H9 (cell line): ENCODE measurements at regions not wholly inside any gene's neighbourhood (a gene's known extent, or its start where the extent isn't known, plus 50 kb on each side); places are given as distances from the start of the nearest gene placed in this dataset.

Experiments
- DNase-seq: peaks from one replicate; pipeline ENCODE4 v3.0.0-alpha.2; 2017
- H2AFZ ChIP-seq: one replicate; pipeline ENCODE4 v1.6.1; 2013; ENCODE audit warnings: mild to moderate bottlenecking, low read length, control low read depth, moderate library complexity
- H2AK5ac ChIP-seq: 2 replicates; pipeline ENCODE4 v1.6.1; 2013; ENCODE audit warnings: low read length, control low read depth, mixed read lengths; ENCODE audit not compliant: insufficient read length
- H2BK120ac ChIP-seq: one replicate; pipeline ENCODE4 v1.6.1; 2013; ENCODE audit warnings: low read depth, mild to moderate bottlenecking, low read length, control low read depth, inconsistent platforms; ENCODE audit not compliant: poor library complexity, severe bottlenecking
- H2BK12ac ChIP-seq: 2 replicates; pipeline ENCODE4 v1.6.1; 2013; ENCODE audit warnings: low read length, control low read depth, mixed read lengths, low read depth; ENCODE audit not compliant: insufficient read length
- H2BK15ac ChIP-seq: 2 replicates; pipeline ENCODE4 v1.6.1; 2013; ENCODE audit warnings: low read depth, low read length, control low read depth
- H2BK20ac ChIP-seq: one replicate; pipeline ENCODE4 v1.6.1; 2013; ENCODE audit warnings: low read depth, mild to moderate bottlenecking, low read length, control low read depth, inconsistent platforms; ENCODE audit not compliant: poor library complexity, severe bottlenecking
- H2BK5ac ChIP-seq: 2 replicates; pipeline ENCODE4 v1.6.1; 2013; ENCODE audit warnings: low read length, control low read depth, mixed read lengths; ENCODE audit not compliant: insufficient read length
- H3K14ac ChIP-seq: 2 replicates; pipeline ENCODE4 v1.6.1; 2013; ENCODE audit warnings: low read length, control low read depth; ENCODE audit not compliant: insufficient read depth
- H3K18ac ChIP-seq: 2 replicates; pipeline ENCODE4 v1.6.1; 2013; ENCODE audit warnings: low read depth, mild to moderate bottlenecking, mixed read lengths, low read length, control low read depth; ENCODE audit not compliant: insufficient read length
- H3K23ac ChIP-seq: 2 replicates; pipeline ENCODE4 v1.6.1; 2013; ENCODE audit warnings: low read length, control low read depth, mixed read lengths, low read depth; ENCODE audit not compliant: insufficient read length
- H3K23me2 ChIP-seq: 2 replicates; pipeline ENCODE4 v1.6.1; 2013; ENCODE audit warnings: low read depth, mild to moderate bottlenecking, mixed read lengths, low read length, control low read depth; ENCODE audit not compliant: insufficient read length, poor library complexity, severe bottlenecking
- H3K27ac ChIP-seq: 2 replicates; pipeline ENCODE4 v1.5.1; 2013; ENCODE audit warnings: low read length, control low read depth, mixed read lengths, low read depth; ENCODE audit not compliant: insufficient read length
- H3K27me3 ChIP-seq: 2 replicates; pipeline ENCODE4 v1.6.1; 2013; ENCODE audit warnings: low read length, control low read depth, inconsistent platforms; ENCODE audit not compliant: insufficient read depth
- H3K4ac ChIP-seq: 2 replicates; pipeline ENCODE4 v1.6.1; 2013; ENCODE audit warnings: low read depth, mild to moderate bottlenecking, control low read depth, inconsistent platforms, low read length, moderate library complexity
- H3K4me1 ChIP-seq: 2 replicates; pipeline ENCODE4 v1.6.1; 2013; ENCODE audit warnings: low read length, control low read depth, inconsistent platforms; ENCODE audit not compliant: insufficient read depth
- H3K4me2 ChIP-seq: 2 replicates; pipeline ENCODE4 v1.6.1; 2013; ENCODE audit warnings: low read length, control low read depth, mixed read lengths; ENCODE audit not compliant: insufficient read length, insufficient read depth
- H3K56ac ChIP-seq: 2 replicates; pipeline ENCODE4 v1.6.1; 2013; ENCODE audit warnings: low read depth, mild to moderate bottlenecking, mixed read lengths, low read length, control low read depth; ENCODE audit not compliant: insufficient read length
- H3K79me1 ChIP-seq: 2 replicates; pipeline ENCODE4 v1.6.1; 2013; ENCODE audit warnings: low read depth, mild to moderate bottlenecking, moderate library complexity, low read length, control low read depth, inconsistent platforms; ENCODE audit not compliant: insufficient read depth, poor library complexity, severe bottlenecking
- H3K79me2 ChIP-seq: 2 replicates; pipeline ENCODE4 v1.6.1; 2013; ENCODE audit warnings: low read length, control low read depth, inconsistent platforms; ENCODE audit not compliant: insufficient read depth
- H3K9ac ChIP-seq: 2 replicates; pipeline ENCODE4 v1.6.1; 2013; ENCODE audit warnings: low read length, control low read depth, mixed read lengths; ENCODE audit not compliant: insufficient read length; ENCODE audit errors: extremely low read depth
- H3K9me3 ChIP-seq: one replicate; pipeline ENCODE4 v1.6.1; 2013; ENCODE audit warnings: low read depth, low read length, inconsistent platforms; ENCODE audit not compliant: control insufficient read depth
- H3T11ph ChIP-seq: one replicate; pipeline ENCODE4 v1.6.1; 2013; ENCODE audit warnings: mild to moderate bottlenecking, low read length, control low read depth, inconsistent platforms
- H4K20me1 ChIP-seq: one replicate; pipeline ENCODE4 v1.6.1; 2013; ENCODE audit not compliant: control insufficient read depth, insufficient read length, insufficient read depth
- H4K5ac ChIP-seq: 2 replicates; pipeline ENCODE4 v1.6.1; 2013; ENCODE audit warnings: low read depth, mild to moderate bottlenecking, mixed read lengths, low read length, control low read depth; ENCODE audit not compliant: insufficient read length
- H4K8ac ChIP-seq: replicated peaks from 2 replicates; pipeline ENCODE4 v1.6.1; 2013; ENCODE audit warnings: low read length, control low read depth, mixed read lengths, low read depth; ENCODE audit not compliant: insufficient read length
- H4K91ac ChIP-seq: 2 replicates; pipeline ENCODE4 v1.6.1; 2013; ENCODE audit warnings: low read depth, mild to moderate bottlenecking, moderate library complexity, mixed read lengths, low read length, control low read depth; ENCODE audit not compliant: insufficient read length
- H3K27ac Mint-ChIP-seq, 3 experiments: 2 replicates in 2 of 3; 3 replicates in 1 of 3; pipeline ENCODE4 v1.8.0; 2020 to 2021; ENCODE audit warnings: mixed read lengths in 3 of 3, mild to moderate bottlenecking in 1 of 3, moderate library complexity in 1 of 3
- H3K27me3 Mint-ChIP-seq: 2 replicates; pipeline ENCODE4 v1.8.0; 2021; ENCODE audit warnings: low read depth, mild to moderate bottlenecking, moderate library complexity, mixed read lengths
- H3K36me3 Mint-ChIP-seq, 3 experiments: 2 replicates in 2 of 3; 3 replicates in 1 of 3; pipeline ENCODE4 v1.8.0; 2020 to 2021; ENCODE audit warnings: low read depth in 3 of 3, mixed read lengths in 3 of 3; ENCODE audit not compliant: insufficient read depth in 1 of 3
- H3K4me1 Mint-ChIP-seq, 2 experiments: 2 replicates each; pipeline ENCODE4 v1.8.0; 2020; ENCODE audit warnings: mixed read lengths in 2 of 2
- H3K4me3 Mint-ChIP-seq, 2 experiments: 2 replicates in 1 of 2; 3 replicates in 1 of 2; pipeline ENCODE4 v1.8.0; 2020 to 2021; ENCODE audit warnings: mild to moderate bottlenecking in 2 of 2, mixed read lengths in 2 of 2, moderate library complexity in 1 of 2
- H3K9me3 Mint-ChIP-seq, 2 experiments: 2 replicates in 1 of 2; 3 replicates in 1 of 2; pipeline ENCODE4 v1.8.0; 2020; ENCODE audit warnings: mild to moderate bottlenecking in 2 of 2, mixed read lengths in 2 of 2, moderate library complexity in 1 of 2
- CTCF ChIP-seq: fragments of 200-600 bp; sonication (generic); conservative IDR thresholded peaks from 3 replicates; pipeline ENCODE4 v1.8.0; 2021; ENCODE audit warnings: antibody characterized with exemption, mild to moderate bottlenecking

- H4K5ac ChIP-seq = no peak overlapping the region
- no peak overlapping the region for H3K14ac ChIP-seq
- DNase-seq = no peak
- no peaks in the 10 kb centered on the region for H4K20me1 ChIP-seq
- H3K79me2 ChIP-seq = no peaks in the 10 kb centered on the region
- H2AFZ ChIP-seq = no peak overlapping the region
- no peak overlapping the region for H3K4me2 ChIP-seq
- H2AK5ac ChIP-seq = no peak overlapping the region
- no peak overlapping the region for H2BK20ac ChIP-seq
- no peak overlapping the region for H3K4ac ChIP-seq
- no peaks in the 10 kb centered on the region for H3K79me1 ChIP-seq
- no peak overlapping the region for H3K18ac ChIP-seq
- no peak overlapping the region for H3K23ac ChIP-seq
- no peak overlapping the region for H3K9ac ChIP-seq
- no peaks in the 10 kb centered on the region for H3K9me3 ChIP-seq
- peaks cover 0 to 4% (median 0%) of the 10 kb centered on the region in 3 experiments; a peak in 1 of 7 replicates for H3K36me3 Mint-ChIP-seq
- H3K27me3 ChIP-seq = no peaks in the 10 kb centered on the region
- no peaks in the 10 kb centered on the region for H3K4me1 ChIP-seq
- H3K27ac ChIP-seq = no peak overlapping the region
- H2BK5ac ChIP-seq = no peak overlapping the region
- H2BK120ac ChIP-seq = no peak overlapping the region
- H3K27ac Mint-ChIP-seq = no peak overlapping the region
- no peak overlapping the region for H3K56ac ChIP-seq
- H3K4me1 Mint-ChIP-seq = peaks cover 11 to 22% of the 10 kb centered on the region in 2 experiments
- no peak overlapping the region for H2BK12ac ChIP-seq
- H3K27me3 Mint-ChIP-seq = peaks cover 4% of the 10 kb centered on the region; the same call in 1 of the 2 replicates
- H3K4me3 Mint-ChIP-seq = no peak overlapping the region
- H2BK15ac ChIP-seq = no peak overlapping the region
- no peak overlapping the region for H3T11ph ChIP-seq
- TF ChIP-seq CTCF = no peak
- no peak overlapping the region for H4K91ac ChIP-seq
- no peak overlapping the region for H4K8ac ChIP-seq
- H3K9me3 Mint-ChIP-seq = no peaks in the 10 kb centered on the region; a peak in 1 of 5 replicates
- no peaks in the 10 kb centered on the region for H3K23me2 ChIP-seq
These were observed 201.9 kb downstream of the BAMBI start for GRCh38 chr10:28879246-28879645.
